Upper lobe of left lung (tissue), 4 donors: ENCODE measurements at regions not wholly inside any gene's neighbourhood (a gene's known extent, or its start where the extent isn't known, plus 50 kb on each side); places are given as distances from the start of the nearest gene placed in this dataset.
"Not testable (repeated sequence)": the region's sequence is repeated elsewhere in the genome, so short reads cannot be mapped to it uniquely, and the experiment has no call there.

ENCODE experiments used
- CTCF ChIP-seq, 6 experiments: fragments of 450-650 bp in 4 of 6; fragments of 200-600 bp in 2 of 6; sonication (generic) in 2 of 6; IDR thresholded peaks; one replicate each; pipeline ENCODE4 v1.5.1; 2016 to 2019; ENCODE audit warnings: antibody characterized with exemption in 6 of 6
- POLR2A ChIP-seq, 4 donors: fragments of 450-650 bp; IDR thresholded peaks; one replicate each; pipeline ENCODE4 v1.5.1; 2016 to 2017; ENCODE audit warnings: antibody characterized with exemption in 4 of 4, mild to moderate bottlenecking in 2 of 4
- POLR2AphosphoS5 ChIP-seq, 2 donors: sonication (generic); formaldehyde crosslinking; IDR thresholded peaks; one replicate each; pipeline ENCODE4 v1.5.1; 2017; ENCODE audit warnings: antibody characterized with exemption in 2 of 2

- TF ChIP-seq POLR2AphosphoS5, CTCF, POLR2A (IDR thresholded peaks at IDR 0.05): not testable (repeated sequence)
These were observed 56.4 kb upstream of the LRPAP1 start for GRCh38 chr4:3588517-3589194.
